ENCODE measurements at regions not wholly inside any gene's neighbourhood (a gene's known extent, or its start where the extent isn't known, plus 50 kb on each side); places are given as distances from the start of the nearest gene placed in this dataset.

GRCh38 chr18:56118422-56118821 lies 520.0 kb downstream of the TXNL1 start (continued):
- TF ChIP-seq CHD7 (IDR thresholded peaks at IDR 0.05; ENCODE audit: insufficient replicate concordance, low read length), result no peak
- TF ChIP-seq, protein P1, sequence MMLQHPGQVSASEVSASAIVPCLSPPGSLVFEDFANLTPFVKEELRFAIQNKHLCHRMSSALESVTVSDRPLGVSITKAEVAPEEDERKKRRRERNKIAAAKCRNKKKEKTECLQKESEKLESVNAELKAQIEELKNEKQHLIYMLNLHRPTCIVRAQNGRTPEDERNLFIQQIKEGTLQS (IDR thresholded peaks at IDR 0.05; ENCODE audit: insufficient read depth, low read depth, low read length), result no peak
- no peak for TF ChIP-seq RAD21 (IDR thresholded peaks at IDR 0.05 in 1 of 2, conservative IDR thresholded peaks at IDR 0.05 in 1 of 2; ENCODE audit: low read depth in 2 of 2, low read length in 2 of 2)
- no peak for TF ChIP-seq KDM4A (IDR thresholded peaks at IDR 0.05; ENCODE audit: low read depth, low read length, severe bottlenecking)
- no peak for TF ChIP-seq PHF8 (conservative IDR thresholded peaks at IDR 0.05; ENCODE audit: low read depth, low read length)
- TF ChIP-seq YY1 (IDR thresholded peaks at IDR 0.05; ENCODE audit: low read depth, low read length), result no peak
- no peak for TF ChIP-seq TBP (IDR thresholded peaks at IDR 0.05; ENCODE audit: low read depth, low read length)
- TF ChIP-seq KDM5A (IDR thresholded peaks at IDR 0.05; ENCODE audit: low read length), result no peak
- TF ChIP-seq SP2 (IDR thresholded peaks at IDR 0.05; ENCODE audit: low read length), result no peak
- no peak for TF ChIP-seq GTF2F1 (IDR thresholded peaks at IDR 0.05; ENCODE audit: borderline replicate concordance, low read depth, low read length)
- no peak for TF ChIP-seq RNF2 (IDR thresholded peaks at IDR 0.05; ENCODE audit: borderline replicate concordance, low read depth, low read length, missing control alignments, poor library complexity, severe bottlenecking)

All from H1 (cell line).